ENCODE measurements at regions not wholly inside any gene's neighbourhood (a gene's known extent, or its start where the extent isn't known, plus 50 kb on each side); places are given as distances from the start of the nearest gene placed in this dataset.
"Not testable (repeated sequence)": the region's sequence is repeated elsewhere in the genome, so short reads cannot be mapped to it uniquely, and the experiment has no call there.

DNA sequence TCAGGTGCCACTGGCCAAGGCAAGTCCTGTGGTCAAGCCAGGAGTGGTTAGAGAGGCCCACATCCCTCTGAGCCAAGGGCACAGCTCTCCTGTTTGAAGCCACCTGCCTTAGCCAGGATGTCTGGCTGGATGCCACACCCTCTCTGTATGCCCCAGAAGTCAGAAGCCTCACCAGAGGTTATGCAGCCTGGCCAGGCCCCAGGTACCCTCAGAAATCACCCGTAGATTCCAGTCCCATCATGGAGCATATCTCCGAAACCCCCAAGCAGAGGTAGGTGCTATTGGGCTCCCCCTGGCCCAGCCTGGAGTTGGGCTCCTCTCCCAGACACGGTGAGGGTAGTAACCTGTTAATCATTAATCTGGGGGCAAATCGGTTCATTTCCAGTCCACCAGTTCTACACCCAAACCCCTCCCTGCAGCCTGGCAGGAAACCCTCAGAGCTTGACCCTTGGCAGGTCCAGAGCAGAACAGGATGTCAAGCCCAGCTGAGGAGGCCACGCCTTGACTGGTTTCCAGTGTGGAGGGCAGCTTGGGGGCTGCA, 60.6 kb upstream of the TMEM97 start:
- no peak overlapping the region for H3K4me3 Mint-ChIP-seq
- H3K27me3 Mint-ChIP-seq (ENCODE audit: low read depth in 2 of 2): peaks cover 0 to 12% of the 10 kb centered on the region in 2 donors
- TF ChIP-seq, protein P1, sequence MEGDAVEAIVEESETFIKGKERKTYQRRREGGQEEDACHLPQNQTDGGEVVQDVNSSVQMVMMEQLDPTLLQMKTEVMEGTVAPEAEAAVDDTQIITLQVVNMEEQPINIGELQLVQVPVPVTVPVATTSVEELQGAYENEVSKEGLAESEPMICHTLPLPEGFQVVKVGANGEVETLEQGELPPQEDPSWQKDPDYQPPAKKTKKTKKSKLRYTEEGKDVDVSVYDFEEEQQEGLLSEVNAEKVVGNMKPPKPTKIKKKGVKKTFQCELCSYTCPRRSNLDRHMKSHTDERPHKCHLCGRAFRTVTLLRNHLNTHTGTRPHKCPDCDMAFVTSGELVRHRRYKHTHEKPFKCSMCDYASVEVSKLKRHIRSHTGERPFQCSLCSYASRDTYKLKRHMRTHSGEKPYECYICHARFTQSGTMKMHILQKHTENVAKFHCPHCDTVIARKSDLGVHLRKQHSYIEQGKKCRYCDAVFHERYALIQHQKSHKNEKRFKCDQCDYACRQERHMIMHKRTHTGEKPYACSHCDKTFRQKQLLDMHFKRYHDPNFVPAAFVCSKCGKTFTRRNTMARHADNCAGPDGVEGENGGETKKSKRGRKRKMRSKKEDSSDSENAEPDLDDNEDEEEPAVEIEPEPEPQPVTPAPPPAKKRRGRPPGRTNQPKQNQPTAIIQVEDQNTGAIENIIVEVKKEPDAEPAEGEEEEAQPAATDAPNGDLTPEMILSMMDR (IDR thresholded peaks at IDR 0.05): no peak
- Histone ChIP-seq H3K4me3 (ENCODE audit: low read length) (no peak overlapping the region), H3K27ac (ENCODE audit: low read length) (no peak overlapping the region), H3K36me3 (ENCODE audit: control insufficient read depth, insufficient read depth, low read length) (no peaks in the 10 kb centered on the region), H3K27me3 (ENCODE audit: control insufficient read depth, insufficient read depth, low read length) (no peaks in the 10 kb centered on the region), H3K9me3 (ENCODE audit: control insufficient read depth, insufficient read depth, low read length) (peaks cover 19% of the 10 kb centered on the region), H3K4me1 (ENCODE audit: control insufficient read depth, insufficient read depth, low read length) (no peaks in the 10 kb centered on the region)
- 76% methylated on average over 5 of the region's 5 CpGs for WGBS (ENCODE audit: insufficient coverage)
- H3K9me3 Mint-ChIP-seq: peaks cover 4 to 9% of the 10 kb centered on the region in 2 donors
- DNase-seq (no peak), ATAC-seq (no peak)
- no peaks in the 10 kb centered on the region for H3K4me1 Mint-ChIP-seq
- no peak overlapping the region for H3K27ac Mint-ChIP-seq
- peaks cover 14% of the 10 kb centered on the region for H3K36me3 Mint-ChIP-seq
- intact Hi-C loops (cut with micrococcal nuclease): no loop called here

GRCh38 chr17:28261219-28261618, 57.8 kb upstream of the TMEM97 start:
- Mint-ChIP-seq H3K36me3 (peaks cover 14% of the 10 kb centered on the region), H3K27ac (no peak overlapping the region), H3K4me3 (no peak overlapping the region), H3K27me3 (ENCODE audit: low read depth in 2 of 2) (peaks cover 0 to 8% of the 10 kb centered on the region in 2 donors), H3K4me1 (no peaks in the 10 kb centered on the region), H3K9me3 (peaks cover 4 to 9% of the 10 kb centered on the region in 2 donors)
- Histone ChIP-seq H3K9me3 (ENCODE audit: control insufficient read depth, insufficient read depth, low read length) (peaks cover 23% of the 10 kb centered on the region), H3K27ac (ENCODE audit: low read length) (no peak overlapping the region), H3K4me3 (ENCODE audit: low read length) (no peak overlapping the region), H3K27me3 (ENCODE audit: control insufficient read depth, insufficient read depth, low read length) (no peaks in the 10 kb centered on the region), H3K36me3 (ENCODE audit: control insufficient read depth, insufficient read depth, low read length) (no peaks in the 10 kb centered on the region), H3K4me1 (ENCODE audit: control insufficient read depth, insufficient read depth, low read length) (no peaks in the 10 kb centered on the region)
- TF ChIP-seq, protein P1 (IDR thresholded peaks at IDR 0.05): no peak
- DNase-seq (no peak), ATAC-seq (no peak)
- 100% methylated on average over 1 of the region's 2 CpGs for WGBS (ENCODE audit: insufficient coverage)
- intact Hi-C loops (cut with micrococcal nuclease): no loop called here

- H3K27ac Mint-ChIP-seq; DNase-seq; H3K27ac ChIP-seq (ENCODE audit: low read length); H3K4me3 ChIP-seq (ENCODE audit: low read length); H3K4me3 Mint-ChIP-seq; ATAC-seq; H3K36me3 ChIP-seq (ENCODE audit: control insufficient read depth, insufficient read depth, low read length); H3K4me1 ChIP-seq (ENCODE audit: control insufficient read depth, insufficient read depth, low read length); H3K27me3 Mint-ChIP-seq (ENCODE audit: low read depth in 2 of 2); H3K27me3 ChIP-seq (ENCODE audit: control insufficient read depth, insufficient read depth, low read length); H3K4me1 Mint-ChIP-seq; intact Hi-C loops (cut with micrococcal nuclease): not testable (repeated sequence)
- H3K9me3 Mint-ChIP-seq: peaks cover 4 to 12% of the 10 kb centered on the region in 2 donors
- peaks cover 14% of the 10 kb centered on the region for H3K36me3 Mint-ChIP-seq
- 90% methylated on average over 10 of the region's 10 CpGs for WGBS (ENCODE audit: insufficient coverage)
- peaks cover 23% of the 10 kb centered on the region for H3K9me3 ChIP-seq (ENCODE audit: control insufficient read depth, insufficient read depth, low read length)
These were observed 56.8 kb upstream of the TMEM97 start for GRCh38 chr17:28262123-28262745.

DNA sequence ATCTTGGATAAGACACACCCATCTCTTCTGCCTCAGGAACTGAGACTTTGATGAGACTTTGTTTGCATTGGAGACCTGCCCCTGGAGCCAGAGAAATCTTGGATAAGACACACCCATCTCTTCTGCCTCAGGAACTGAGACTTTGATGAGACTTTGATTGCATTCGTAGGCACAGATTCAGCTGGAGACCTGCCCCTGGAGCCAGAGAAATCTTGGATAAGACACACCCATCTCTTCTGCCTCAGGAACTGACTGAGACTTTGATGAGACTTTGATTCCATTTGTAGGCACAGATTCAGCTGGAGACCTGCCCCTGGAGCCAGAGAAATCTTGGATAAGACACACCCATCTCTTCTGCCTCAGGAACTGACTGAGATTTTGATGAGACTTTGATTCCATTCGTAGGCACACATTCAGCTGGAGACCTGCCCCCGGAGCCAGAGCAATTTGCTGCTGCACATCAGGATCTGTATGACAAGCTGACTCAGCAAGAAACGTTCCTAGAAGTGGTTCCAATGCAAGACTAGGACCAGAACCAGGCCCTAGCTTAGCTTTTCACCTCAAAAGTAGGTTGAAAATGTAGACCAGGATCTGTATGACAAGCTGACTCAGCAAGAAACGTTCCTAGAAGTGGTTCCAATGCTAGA, 54.0 kb upstream of the TMEM97 start:
- H3K27me3 Mint-ChIP-seq (ENCODE audit: low read depth in 2 of 2): peaks cover 10 to 12% of the 10 kb centered on the region in 2 donors
- H3K4me3 ChIP-seq (ENCODE audit: low read length); ATAC-seq; DNase-seq; H3K27ac ChIP-seq (ENCODE audit: low read length); H3K4me3 Mint-ChIP-seq; H3K27ac Mint-ChIP-seq; H3K27me3 ChIP-seq (ENCODE audit: control insufficient read depth, insufficient read depth, low read length); H3K4me1 ChIP-seq (ENCODE audit: control insufficient read depth, insufficient read depth, low read length); intact Hi-C loops (cut with micrococcal nuclease); H3K4me1 Mint-ChIP-seq; H3K36me3 ChIP-seq (ENCODE audit: control insufficient read depth, insufficient read depth, low read length): not testable (repeated sequence)
- 76% methylated on average over 5 of the region's 5 CpGs for WGBS (ENCODE audit: insufficient coverage)
- H3K9me3 ChIP-seq (ENCODE audit: control insufficient read depth, insufficient read depth, low read length): peaks cover 23% of the 10 kb centered on the region
- H3K9me3 Mint-ChIP-seq: peaks cover 4 to 12% of the 10 kb centered on the region in 2 donors
- H3K36me3 Mint-ChIP-seq: peaks cover 14% of the 10 kb centered on the region

- WGBS (ENCODE audit: insufficient coverage): 93% methylated on average over 21 of the region's 21 CpGs
- H3K36me3 ChIP-seq (ENCODE audit: control insufficient read depth, insufficient read depth, low read length); H3K4me3 ChIP-seq (ENCODE audit: low read length); H3K27ac ChIP-seq (ENCODE audit: low read length); H3K27ac Mint-ChIP-seq; ATAC-seq; H3K4me3 Mint-ChIP-seq; DNase-seq; intact Hi-C loops (cut with micrococcal nuclease); H3K4me1 ChIP-seq (ENCODE audit: control insufficient read depth, insufficient read depth, low read length); H3K4me1 Mint-ChIP-seq; H3K27me3 ChIP-seq (ENCODE audit: control insufficient read depth, insufficient read depth, low read length): not testable (repeated sequence)
- H3K9me3 ChIP-seq (ENCODE audit: control insufficient read depth, insufficient read depth, low read length): peaks cover 23% of the 10 kb centered on the region
- Mint-ChIP-seq H3K9me3 (peaks cover 4 to 12% of the 10 kb centered on the region in 2 donors), H3K36me3 (peaks cover 14% of the 10 kb centered on the region), H3K27me3 (ENCODE audit: low read depth in 2 of 2) (peaks cover 7 to 19% of the 10 kb centered on the region in 2 donors)
These were observed 53.0 kb upstream of the TMEM97 start for GRCh38 chr17:28265856-28266546.

DNA sequence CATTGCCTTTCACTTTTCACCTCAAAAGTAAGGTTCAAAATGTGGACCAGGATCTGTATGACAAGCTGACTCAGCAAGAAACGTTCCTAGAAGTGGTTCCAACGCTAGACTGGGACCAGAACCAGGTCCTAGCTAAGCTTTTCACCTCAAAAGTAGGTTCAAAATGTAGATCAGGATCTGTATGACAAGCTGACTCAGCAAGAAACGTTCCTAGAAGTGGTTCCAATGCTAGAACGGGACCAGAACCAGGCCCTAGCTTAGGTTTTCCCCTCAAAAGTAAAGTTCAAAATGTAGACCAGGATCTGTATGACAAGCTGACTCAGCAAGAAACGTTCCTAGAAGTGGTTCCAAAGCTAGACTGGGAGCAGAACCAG, 52.5 kb upstream of the TMEM97 start:
- ATAC-seq; H3K4me3 ChIP-seq (ENCODE audit: low read length); H3K36me3 ChIP-seq (ENCODE audit: control insufficient read depth, insufficient read depth, low read length); intact Hi-C loops (cut with micrococcal nuclease); H3K4me1 Mint-ChIP-seq; H3K27ac Mint-ChIP-seq; H3K27me3 ChIP-seq (ENCODE audit: control insufficient read depth, insufficient read depth, low read length); H3K27ac ChIP-seq (ENCODE audit: low read length); DNase-seq; H3K4me1 ChIP-seq (ENCODE audit: control insufficient read depth, insufficient read depth, low read length); H3K4me3 Mint-ChIP-seq: not testable (repeated sequence)
- peaks cover 7 to 19% of the 10 kb centered on the region in 2 donors for H3K27me3 Mint-ChIP-seq (ENCODE audit: low read depth in 2 of 2)
- peaks cover 14% of the 10 kb centered on the region for H3K36me3 Mint-ChIP-seq
- peaks cover 2 to 12% of the 10 kb centered on the region in 2 donors for H3K9me3 Mint-ChIP-seq
- 81% methylated on average over 5 of the region's 5 CpGs for WGBS (ENCODE audit: insufficient coverage)
- H3K9me3 ChIP-seq (ENCODE audit: control insufficient read depth, insufficient read depth, low read length): peaks cover 21% of the 10 kb centered on the region

Data from natural killer cell (primary cell).